ENCODE measurements at regions not wholly inside any gene's neighbourhood (a gene's known extent, or its start where the extent isn't known, plus 50 kb on each side); places are given as distances from the start of the nearest gene placed in this dataset.

GRCh38 chr16:85541619-85541979, 71.5 kb upstream of the GSE1 start:
- TF ChIP-seq, protein P1, sequence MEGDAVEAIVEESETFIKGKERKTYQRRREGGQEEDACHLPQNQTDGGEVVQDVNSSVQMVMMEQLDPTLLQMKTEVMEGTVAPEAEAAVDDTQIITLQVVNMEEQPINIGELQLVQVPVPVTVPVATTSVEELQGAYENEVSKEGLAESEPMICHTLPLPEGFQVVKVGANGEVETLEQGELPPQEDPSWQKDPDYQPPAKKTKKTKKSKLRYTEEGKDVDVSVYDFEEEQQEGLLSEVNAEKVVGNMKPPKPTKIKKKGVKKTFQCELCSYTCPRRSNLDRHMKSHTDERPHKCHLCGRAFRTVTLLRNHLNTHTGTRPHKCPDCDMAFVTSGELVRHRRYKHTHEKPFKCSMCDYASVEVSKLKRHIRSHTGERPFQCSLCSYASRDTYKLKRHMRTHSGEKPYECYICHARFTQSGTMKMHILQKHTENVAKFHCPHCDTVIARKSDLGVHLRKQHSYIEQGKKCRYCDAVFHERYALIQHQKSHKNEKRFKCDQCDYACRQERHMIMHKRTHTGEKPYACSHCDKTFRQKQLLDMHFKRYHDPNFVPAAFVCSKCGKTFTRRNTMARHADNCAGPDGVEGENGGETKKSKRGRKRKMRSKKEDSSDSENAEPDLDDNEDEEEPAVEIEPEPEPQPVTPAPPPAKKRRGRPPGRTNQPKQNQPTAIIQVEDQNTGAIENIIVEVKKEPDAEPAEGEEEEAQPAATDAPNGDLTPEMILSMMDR (IDR thresholded peaks at IDR 0.05; ENCODE audit: insufficient read depth, low read length), result no peak
- H3K4me3 ChIP-seq (ENCODE audit: low read depth, low read length), result no peak overlapping the region
- no peak for DNase-seq (ENCODE audit: low read depth)

DNA sequence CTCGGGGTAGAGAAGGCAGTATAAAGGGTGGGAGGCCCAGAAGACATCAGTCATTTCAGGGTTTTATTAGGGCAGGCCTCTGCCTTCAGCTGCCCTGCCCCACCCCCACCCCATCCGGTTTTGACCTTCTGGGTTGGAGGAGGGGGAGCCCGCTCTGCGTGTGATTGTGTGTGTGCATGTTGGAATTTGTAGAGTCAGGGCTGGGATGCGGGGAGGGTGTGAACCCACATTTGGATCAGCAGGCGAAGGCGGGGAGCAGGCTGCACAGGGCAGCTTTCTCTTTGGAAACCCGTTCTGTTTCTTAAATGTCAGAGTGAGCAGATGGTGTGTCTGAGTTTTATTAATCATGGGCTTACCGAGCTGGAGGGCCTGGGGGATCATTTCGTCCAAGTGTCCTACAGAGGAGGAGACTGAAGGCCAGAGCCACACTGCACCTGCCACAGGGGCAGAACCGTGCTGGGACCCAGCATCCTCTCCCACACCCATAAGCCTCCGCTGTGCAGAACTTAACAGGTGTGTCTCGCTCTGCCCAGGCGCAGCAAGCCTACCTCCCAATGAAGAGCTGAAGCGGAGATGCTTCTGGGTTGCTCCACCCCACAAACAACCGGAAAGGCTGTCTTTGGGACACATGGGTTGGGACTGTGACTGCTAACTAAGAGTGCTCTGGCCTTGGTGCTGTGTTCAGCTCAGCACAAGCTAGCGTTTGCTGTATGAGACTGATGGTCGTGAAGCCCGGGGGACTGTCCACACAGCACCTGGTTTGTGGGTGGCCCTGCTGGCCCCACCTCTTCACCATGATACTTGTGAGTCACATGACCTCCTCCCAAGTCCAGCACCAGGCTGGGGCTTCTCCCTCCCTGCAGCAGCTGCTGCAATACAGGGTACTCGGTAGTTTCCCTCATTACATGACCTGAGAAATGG, 70.9 kb upstream of the GSE1 start:
- DNase-seq (ENCODE audit: low read depth), result no peak
- TF ChIP-seq, protein P1 (IDR thresholded peaks at IDR 0.05; ENCODE audit: insufficient read depth, low read length), result no peak
- H3K4me3 ChIP-seq (ENCODE audit: low read depth, low read length), result no peak overlapping the region

DNA sequence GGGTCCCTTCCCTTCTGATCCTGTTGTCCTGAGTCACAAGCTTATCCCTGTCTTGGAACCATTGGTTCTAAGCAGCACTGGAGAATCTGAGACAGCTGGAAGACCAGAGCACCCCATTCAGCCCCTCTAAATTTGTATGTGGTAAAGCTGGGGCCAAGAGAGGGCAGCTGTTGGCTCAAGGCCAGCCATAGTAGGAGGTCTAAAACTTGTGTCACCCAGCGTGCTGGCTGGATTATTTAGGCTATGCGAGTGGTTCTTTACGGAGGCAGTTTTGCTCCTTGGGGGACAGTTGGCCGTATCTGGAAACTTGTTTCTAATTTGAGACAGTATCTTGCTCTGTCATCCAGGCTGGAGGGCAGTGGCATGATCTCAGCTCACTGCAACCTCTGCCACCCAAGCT, 69.6 kb upstream of the GSE1 start:
- no peak for DNase-seq (ENCODE audit: low read depth)
- TF ChIP-seq, protein P1 (IDR thresholded peaks at IDR 0.05; ENCODE audit: insufficient read depth, low read length), result no peak

DNA sequence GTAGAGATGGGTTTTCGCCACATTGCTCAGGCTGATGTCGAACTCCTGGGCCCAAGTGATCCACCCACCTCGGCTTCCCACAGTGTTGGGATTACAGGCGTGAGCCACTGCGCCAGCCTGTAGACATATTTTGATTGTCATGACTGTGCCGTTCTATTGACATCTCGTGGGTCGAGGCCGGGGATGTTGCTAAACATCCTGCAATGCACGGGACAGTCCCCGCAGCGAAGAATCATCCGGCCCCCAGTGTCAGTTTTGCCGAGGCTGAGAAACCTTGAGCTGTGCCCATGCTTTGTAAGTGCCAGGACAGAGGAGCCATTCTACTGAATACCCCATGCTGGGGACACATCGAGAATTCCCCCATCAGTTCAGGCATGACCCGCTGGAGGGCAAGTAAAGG, 69.1 kb upstream of the GSE1 start:
- no peak overlapping the region for H3K4me3 ChIP-seq (ENCODE audit: low read depth, low read length)
- no peak for DNase-seq (ENCODE audit: low read depth)
- TF ChIP-seq, protein P1 (IDR thresholded peaks at IDR 0.05; ENCODE audit: insufficient read depth, low read length), result no peak

More for the DNA sequence above, 69.6 kb upstream of the GSE1 start:
- no peak overlapping the region for H3K4me3 ChIP-seq (ENCODE audit: low read depth, low read length)

DNA sequence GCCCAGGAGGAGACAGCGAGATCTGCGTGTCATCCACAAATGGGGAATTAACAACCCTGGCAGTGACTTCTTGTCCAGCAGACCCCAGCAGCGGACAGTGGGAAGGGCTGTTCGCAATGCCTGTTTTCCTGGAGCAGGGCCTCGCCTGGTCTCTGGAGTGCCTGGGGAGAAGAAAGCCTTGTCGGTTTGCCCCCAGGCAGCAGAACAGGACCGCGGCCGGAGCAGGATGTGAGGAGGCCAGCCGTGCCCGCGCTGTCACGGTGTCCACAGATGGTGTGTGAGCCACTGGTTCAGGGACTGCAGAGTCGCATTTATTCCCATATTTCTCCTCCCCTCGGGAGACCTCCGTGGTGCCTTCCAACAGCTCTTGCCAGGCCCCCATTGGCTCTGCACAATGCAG, 68.5 kb upstream of the GSE1 start:
- H3K4me3 ChIP-seq (ENCODE audit: low read depth, low read length), result no peak overlapping the region
- no peak for DNase-seq (ENCODE audit: low read depth)
- TF ChIP-seq, protein P1 (IDR thresholded peaks at IDR 0.05; ENCODE audit: insufficient read depth, low read length), result no peak

GRCh38 chr16:85545227-85545818, 67.8 kb upstream of the GSE1 start:
- no peak overlapping the region for H3K4me3 ChIP-seq (ENCODE audit: low read depth, low read length)
- DNase-seq (ENCODE audit: low read depth), result no peak
- TF ChIP-seq, protein P1 (IDR thresholded peaks at IDR 0.05; ENCODE audit: insufficient read depth, low read length), result no peak

All from fibroblast of the aortic adventitia (primary cell).